Calu3 (cell line): ENCODE measurements at regions not wholly inside any gene's neighbourhood (a gene's known extent, or its start where the extent isn't known, plus 50 kb on each side); places are given as distances from the start of the nearest gene placed in this dataset.

Experiments used
- BruUV-seq: library from RNA; stranded (reverse); fragments of 400-500 nt; replicated peaks from 2 replicates; lab custom pipeline; 2021; lab: Mats Ljungman, UMichigan
- CTCF ChIA-PET: fragments of 300-600 bp; sonication (Branson Sonifier 250); formaldehyde crosslinking; loops from one replicate; lab custom pipeline; 2022; ENCODE audit warnings: antibody characterized with exemption; lab: Charles Lee
- DNase-seq: peaks from one replicate; pipeline ENCODE4 v3.0.0; 2022
- H3K27ac Mint-ChIP-seq: one replicate; pipeline ENCODE4 v1.8.0; 2022; ENCODE audit warnings: mixed read lengths; ENCODE audit not compliant: unreplicated experiment
- H3K27me3 Mint-ChIP-seq: one replicate; pipeline ENCODE4 v1.8.0; 2022; ENCODE audit warnings: mixed read lengths; ENCODE audit not compliant: unreplicated experiment
- H3K36me3 Mint-ChIP-seq: one replicate; pipeline ENCODE4 v1.8.0; 2022; ENCODE audit warnings: mild to moderate bottlenecking, moderate library complexity, mixed read lengths; ENCODE audit not compliant: insufficient read depth, unreplicated experiment
- H3K4me1 Mint-ChIP-seq: one replicate; pipeline ENCODE4 v1.8.0; 2022; ENCODE audit warnings: mild to moderate bottlenecking, low read depth, mixed read lengths; ENCODE audit not compliant: unreplicated experiment
- H3K4me3 Mint-ChIP-seq: one replicate; pipeline ENCODE4 v1.8.0; 2022; ENCODE audit warnings: mild to moderate bottlenecking, low read depth, moderate library complexity, mixed read lengths; ENCODE audit not compliant: unreplicated experiment
- H3K9me3 Mint-ChIP-seq: one replicate; pipeline ENCODE4 v1.8.0; 2022; ENCODE audit warnings: low read depth, mixed read lengths; ENCODE audit not compliant: unreplicated experiment
- intact Hi-C: fragments of 100-400 bp; cut with micrococcal nuclease; formaldehyde crosslinking; loops from one replicate; pipeline ENCODE4 v1.10.0; 2022; ENCODE audit not compliant: unreplicated experiment
- TF ChIP-seq, protein P1 (sequence below): fragments of 200-600 bp; IDR thresholded peaks from one replicate; pipeline ENCODE4 v1.8.0; 2022; ENCODE audit warnings: antibody characterized with exemption; ENCODE audit not compliant: unreplicated experiment

DNA sequence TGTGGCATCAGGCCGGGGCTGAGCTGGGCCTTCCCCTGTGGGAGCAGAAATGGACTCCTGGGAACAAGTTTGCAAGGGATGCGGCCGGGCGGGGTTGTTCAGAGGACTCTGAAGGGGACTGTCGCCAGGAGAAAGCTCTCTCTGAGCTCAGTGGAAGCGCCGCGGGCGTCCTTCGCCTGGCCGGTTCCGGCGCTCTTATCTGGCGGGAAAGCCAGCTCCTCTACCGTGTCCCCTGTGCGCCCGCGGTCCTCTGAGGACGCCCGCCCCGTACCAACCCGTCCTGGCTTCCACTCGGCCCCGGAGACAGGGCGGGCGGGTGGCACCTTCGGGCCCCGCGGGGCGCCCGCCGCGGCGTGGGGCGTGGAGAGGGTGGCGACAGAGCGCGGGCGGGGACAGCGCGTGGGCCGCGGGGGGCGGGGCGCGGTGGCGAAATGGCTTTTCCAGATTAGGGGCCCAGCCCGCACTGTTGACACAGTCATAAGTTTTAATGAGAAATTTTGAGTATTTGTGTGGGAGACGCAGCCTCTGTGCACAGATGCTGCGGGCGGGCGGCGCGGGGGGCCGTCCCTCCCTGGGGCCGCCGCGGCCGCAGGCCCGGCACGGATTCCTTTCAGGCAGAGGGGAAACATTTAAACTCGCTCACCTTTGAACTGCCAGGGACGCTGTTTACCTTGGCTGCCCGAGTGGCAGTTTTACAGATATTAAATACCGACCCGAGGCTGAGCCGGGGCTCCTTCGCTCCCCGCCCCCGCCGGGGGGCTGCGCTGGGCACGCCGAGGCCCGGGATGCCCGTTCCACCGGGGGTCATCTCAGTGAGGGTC is 70.2 kb downstream of the FOXD2 start:
- H3K4me3 Mint-ChIP-seq, result peak overlapping the region; percentile 48
- no peak overlapping the region for H3K27ac Mint-ChIP-seq
- H3K9me3 Mint-ChIP-seq, result no peaks in the 10 kb centered on the region
- intact Hi-C loops, result no loop called here
- TF ChIP-seq, protein P1, sequence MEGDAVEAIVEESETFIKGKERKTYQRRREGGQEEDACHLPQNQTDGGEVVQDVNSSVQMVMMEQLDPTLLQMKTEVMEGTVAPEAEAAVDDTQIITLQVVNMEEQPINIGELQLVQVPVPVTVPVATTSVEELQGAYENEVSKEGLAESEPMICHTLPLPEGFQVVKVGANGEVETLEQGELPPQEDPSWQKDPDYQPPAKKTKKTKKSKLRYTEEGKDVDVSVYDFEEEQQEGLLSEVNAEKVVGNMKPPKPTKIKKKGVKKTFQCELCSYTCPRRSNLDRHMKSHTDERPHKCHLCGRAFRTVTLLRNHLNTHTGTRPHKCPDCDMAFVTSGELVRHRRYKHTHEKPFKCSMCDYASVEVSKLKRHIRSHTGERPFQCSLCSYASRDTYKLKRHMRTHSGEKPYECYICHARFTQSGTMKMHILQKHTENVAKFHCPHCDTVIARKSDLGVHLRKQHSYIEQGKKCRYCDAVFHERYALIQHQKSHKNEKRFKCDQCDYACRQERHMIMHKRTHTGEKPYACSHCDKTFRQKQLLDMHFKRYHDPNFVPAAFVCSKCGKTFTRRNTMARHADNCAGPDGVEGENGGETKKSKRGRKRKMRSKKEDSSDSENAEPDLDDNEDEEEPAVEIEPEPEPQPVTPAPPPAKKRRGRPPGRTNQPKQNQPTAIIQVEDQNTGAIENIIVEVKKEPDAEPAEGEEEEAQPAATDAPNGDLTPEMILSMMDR, result no peak
- no peaks in the 10 kb centered on the region for H3K36me3 Mint-ChIP-seq
- peaks cover 62% of the 10 kb centered on the region for H3K27me3 Mint-ChIP-seq
- peak; percentile 30 for DNase-seq
- H3K4me1 Mint-ChIP-seq, result no peaks in the 10 kb centered on the region
- CTCF ChIA-PET, result interaction anchor here (0.8 to 1.6 kb wide), 4 partner anchors 62 to 218 kb away, joined by 3 to 4 read pairs (median 4); partner anchors contain the start of gene FOXD2
- BruUV-seq, result no TSS peak

DNA sequence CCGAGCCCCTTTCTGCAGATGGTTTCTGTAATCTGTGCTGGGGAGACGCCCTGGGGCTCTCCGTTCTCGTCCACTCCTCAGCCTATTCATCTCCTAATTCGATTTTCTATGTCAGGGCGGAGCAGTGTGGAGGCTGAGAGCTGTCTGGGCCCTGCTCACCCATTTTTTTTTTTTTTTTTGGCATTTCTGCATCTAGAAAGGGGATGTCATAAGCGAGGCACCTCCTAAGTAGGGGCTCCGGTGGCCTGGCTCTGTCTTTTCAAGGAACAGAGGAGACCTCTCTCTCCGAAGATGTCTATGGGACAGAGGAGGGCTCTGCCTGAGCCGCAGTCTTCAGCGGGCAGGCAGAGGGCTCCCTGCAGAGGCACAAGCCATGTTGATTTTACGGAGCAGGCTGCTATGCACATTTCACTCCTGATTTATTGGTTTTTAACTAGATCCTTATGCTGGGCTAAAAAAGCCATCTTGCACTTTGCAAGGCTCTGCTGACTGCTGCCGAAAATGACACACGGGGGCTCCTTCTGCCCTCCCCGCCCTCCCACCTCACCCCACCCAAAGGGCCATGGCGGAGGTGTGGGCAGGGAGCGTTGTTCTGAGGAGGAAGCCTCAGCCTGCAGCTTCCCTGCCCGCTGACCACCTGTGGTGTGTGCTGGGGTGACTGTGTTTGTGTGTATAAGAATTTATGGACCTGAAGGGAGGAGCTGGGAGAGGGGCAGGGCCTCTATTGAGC is 71.0 kb downstream of the FOXD2 start:
- no peaks in the 10 kb centered on the region for H3K36me3 Mint-ChIP-seq
- BruUV-seq, result no TSS peak
- intact Hi-C loops, result no loop called here
- DNase-seq, result no peak
- no peak overlapping the region for H3K27ac Mint-ChIP-seq
- CTCF ChIA-PET, result interaction anchor here (1.6 kb wide), 1 partner anchor 71 kb away, joined by 4 read pairs; the partner anchor contains the start of gene FOXD2
- no peaks in the 10 kb centered on the region for H3K9me3 Mint-ChIP-seq
- TF ChIP-seq, protein P1, result no peak
- peaks cover 62% of the 10 kb centered on the region for H3K27me3 Mint-ChIP-seq
- H3K4me1 Mint-ChIP-seq, result no peaks in the 10 kb centered on the region
- peak overlapping the region; percentile 48 for H3K4me3 Mint-ChIP-seq

DNA sequence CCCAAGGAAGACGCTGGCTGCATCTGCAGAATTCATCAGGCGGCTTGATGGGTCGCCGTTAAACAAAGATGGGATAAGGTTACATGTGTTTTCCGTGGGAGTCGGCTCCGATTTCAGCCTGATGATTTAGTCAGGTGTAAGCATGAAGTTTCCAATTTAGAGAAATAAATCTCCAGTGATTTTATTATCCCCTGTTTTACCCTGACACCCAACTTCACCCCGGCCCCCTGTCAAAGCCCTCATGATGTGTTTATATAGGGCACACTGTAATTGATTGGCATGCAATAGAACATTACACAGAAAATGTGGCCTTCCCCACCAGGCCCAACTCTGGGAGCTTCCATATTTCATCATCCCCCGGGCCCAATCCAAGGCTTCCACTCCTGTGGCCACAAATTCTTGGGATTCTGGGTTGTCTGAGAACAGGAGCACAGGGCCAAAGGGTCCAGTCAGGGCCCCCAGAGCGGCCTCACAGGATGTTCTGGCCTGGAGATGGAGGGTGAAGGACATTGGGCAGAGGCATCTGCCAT is 72.5 kb downstream of the FOXD2 start:
- no peaks in the 10 kb centered on the region for H3K4me1 Mint-ChIP-seq
- H3K27me3 Mint-ChIP-seq, result peaks cover 61% of the 10 kb centered on the region
- H3K27ac Mint-ChIP-seq, result no peak overlapping the region
- no peak for DNase-seq
- CTCF ChIA-PET, result no interaction called here
- intact Hi-C loops, result no loop called here
- TF ChIP-seq, protein P1, result no peak
- no peaks in the 10 kb centered on the region for H3K9me3 Mint-ChIP-seq
- H3K4me3 Mint-ChIP-seq, result no peak overlapping the region
- BruUV-seq, result no TSS peak
- no peaks in the 10 kb centered on the region for H3K36me3 Mint-ChIP-seq

DNA sequence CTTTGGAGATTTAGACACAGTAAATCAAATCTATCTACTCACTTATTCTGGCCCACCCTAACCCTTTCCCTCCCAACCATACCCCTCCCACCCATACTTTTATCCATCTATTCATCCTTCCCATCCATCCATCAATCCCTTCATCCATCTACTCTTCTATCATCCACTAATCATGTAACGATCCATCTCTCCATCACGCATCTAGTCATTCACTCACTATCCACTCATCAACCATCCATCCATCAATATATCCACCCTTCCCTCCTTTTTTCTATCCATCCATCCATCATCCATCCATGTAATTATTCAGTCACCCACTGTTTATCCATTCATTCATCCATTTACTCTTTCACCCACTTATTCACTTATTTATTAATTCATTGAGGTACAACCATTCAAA is 74.0 kb downstream of the FOXD2 start:
- H3K27ac Mint-ChIP-seq, result no peak overlapping the region
- no peaks in the 10 kb centered on the region for H3K9me3 Mint-ChIP-seq
- intact Hi-C loops, result no loop called here
- H3K27me3 Mint-ChIP-seq, result peaks cover 61% of the 10 kb centered on the region
- H3K36me3 Mint-ChIP-seq, result no peaks in the 10 kb centered on the region
- no TSS peak for BruUV-seq
- no peak overlapping the region for H3K4me3 Mint-ChIP-seq
- CTCF ChIA-PET, result no interaction called here
- DNase-seq, result no peak
- TF ChIP-seq, protein P1, result no peak
- H3K4me1 Mint-ChIP-seq, result no peaks in the 10 kb centered on the region
